ENCODE measurements at regions not wholly inside any gene's neighbourhood (a gene's known extent, or its start where the extent isn't known, plus 50 kb on each side); places are given as distances from the start of the nearest gene placed in this dataset.

DNA sequence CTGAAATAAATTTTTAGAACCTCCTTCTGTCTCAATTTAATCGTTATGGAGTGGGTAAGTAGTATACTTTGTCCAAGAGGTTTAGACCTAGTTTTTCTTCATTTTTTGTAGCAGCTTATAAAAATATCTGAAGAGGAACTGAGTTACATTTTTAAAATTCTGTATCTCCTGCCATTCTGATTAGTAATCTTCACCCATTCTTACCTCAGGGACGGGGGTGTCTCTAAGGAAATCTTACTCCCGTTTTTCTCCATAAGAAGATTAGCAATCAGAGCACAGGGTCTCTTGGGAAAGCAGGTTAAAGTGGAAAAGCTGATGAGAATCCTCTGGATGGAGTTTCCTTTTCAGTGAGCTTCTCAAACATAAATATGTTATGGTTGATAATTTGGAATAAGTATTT, 259.3 kb upstream of the FAM83B start:
- Histone ChIP-seq H3K36me3 (ENCODE audit: insufficient read depth) (no peaks in the 10 kb centered on the region), H3K4me1 (ENCODE audit: insufficient read depth) (no peaks in the 10 kb centered on the region), H3K27ac (ENCODE audit: low read depth) (no peak overlapping the region), H3K4me3 (ENCODE audit: low read depth, low read length) (no peak overlapping the region)
- no peak for DNase-seq (ENCODE audit: extremely low spot score)
- 58% methylated on average over 3 of the region's 3 CpGs for WGBS

- no peak overlapping the region for H3K4me3 ChIP-seq (ENCODE audit: low read depth, low read length)
- no peaks in the 10 kb centered on the region for H3K4me1 ChIP-seq (ENCODE audit: insufficient read depth)
- DNase-seq (ENCODE audit: extremely low spot score) = no peak
- no peaks in the 10 kb centered on the region for H3K36me3 ChIP-seq (ENCODE audit: insufficient read depth)
- 80% methylated on average over 1 of the region's 1 CpG for WGBS
- H3K27ac ChIP-seq (ENCODE audit: low read depth) = no peak overlapping the region
Observed at GRCh38 chr6:54588176-54588575, 258.4 kb upstream of the FAM83B start.

GRCh38 chr6:54595844-54596243, 250.7 kb upstream of the FAM83B start:
- whole genome bisulfite sequencing = 73% methylated on average over 3 of the region's 3 CpGs
- no peak for DNase-seq (ENCODE audit: extremely low spot score)
- H3K4me3 ChIP-seq (ENCODE audit: low read depth, low read length) = no peak overlapping the region
- no peaks in the 10 kb centered on the region for H3K36me3 ChIP-seq (ENCODE audit: insufficient read depth)
- H3K27ac ChIP-seq (ENCODE audit: low read depth) = no peak overlapping the region
- no peaks in the 10 kb centered on the region for H3K4me1 ChIP-seq (ENCODE audit: insufficient read depth)

DNA sequence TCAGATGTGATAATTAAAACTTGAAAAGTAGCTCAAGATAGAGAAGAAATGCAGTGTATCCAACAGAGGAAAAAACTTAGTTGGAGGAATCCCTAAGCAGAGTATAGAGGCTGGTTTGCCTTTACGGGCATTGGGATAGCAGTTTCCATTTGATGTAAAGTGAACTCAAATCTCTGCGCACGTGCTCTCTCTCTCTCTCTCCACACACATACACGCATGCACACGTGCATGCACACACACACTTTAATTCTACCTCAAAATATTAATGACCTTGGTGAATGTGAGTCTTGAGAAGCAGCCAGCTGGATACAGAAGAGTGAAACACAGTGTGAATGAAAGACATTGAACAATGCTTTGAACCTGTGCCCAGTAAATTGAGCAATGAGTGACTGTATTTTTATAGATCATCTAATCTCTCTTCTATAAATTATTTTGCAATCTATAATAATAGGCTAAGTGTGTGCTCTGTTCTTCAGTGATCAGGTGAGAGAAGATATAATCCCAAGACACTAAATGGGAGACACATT, 247.7 kb upstream of the FAM83B start:
- WGBS = 86% methylated on average over 5 of the region's 5 CpGs
- H3K36me3 ChIP-seq (ENCODE audit: insufficient read depth) = no peaks in the 10 kb centered on the region
- H3K27ac ChIP-seq (ENCODE audit: low read depth) = no peak overlapping the region
- no peak overlapping the region for H3K4me3 ChIP-seq (ENCODE audit: low read depth, low read length)
- no peaks in the 10 kb centered on the region for H3K4me1 ChIP-seq (ENCODE audit: insufficient read depth)
- no peak for DNase-seq (ENCODE audit: extremely low spot score)

- Histone ChIP-seq H3K4me1 (ENCODE audit: insufficient read depth) (no peaks in the 10 kb centered on the region), H3K36me3 (ENCODE audit: insufficient read depth) (no peaks in the 10 kb centered on the region), H3K4me3 (ENCODE audit: low read depth, low read length) (no peak overlapping the region), H3K27ac (ENCODE audit: low read depth) (no peak overlapping the region)
- no peak for DNase-seq (ENCODE audit: extremely low spot score)
- 19% methylated on average over 3 of the region's 3 CpGs for whole genome bisulfite sequencing
Observed at GRCh38 chr6:54601600-54602300, 244.8 kb upstream of the FAM83B start.

GRCh38 chr6:54602591-54602990, 244.0 kb upstream of the FAM83B start:
- 83% methylated on average over 3 of the region's 3 CpGs for WGBS
- H3K36me3 ChIP-seq (ENCODE audit: insufficient read depth) = no peaks in the 10 kb centered on the region
- no peak for DNase-seq (ENCODE audit: extremely low spot score)

DNA sequence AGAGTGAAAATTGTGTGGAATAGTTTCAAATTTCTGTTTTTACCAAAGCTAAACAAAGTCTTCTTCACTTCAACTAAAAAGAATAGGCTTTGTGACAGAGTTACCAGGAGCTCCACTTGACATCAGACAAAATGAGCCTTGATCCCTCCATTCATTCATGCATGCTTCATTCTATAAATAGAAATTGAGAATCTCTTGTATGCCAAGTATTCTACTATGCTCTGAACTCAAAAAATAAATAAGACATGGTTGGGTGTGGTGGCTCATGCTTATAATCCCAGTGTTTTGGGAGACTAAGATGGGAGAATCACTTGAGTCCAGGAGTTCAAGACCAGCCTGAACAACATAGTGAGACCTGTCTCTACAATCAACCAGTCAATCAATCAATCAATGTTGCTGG, 236.6 kb upstream of the FAM83B start:
- DNase-seq (ENCODE audit: extremely low spot score) = no peak
- H3K27ac ChIP-seq (ENCODE audit: low read depth) = no peak overlapping the region
- H3K4me3 ChIP-seq (ENCODE audit: low read depth, low read length) = no peak overlapping the region
- H3K4me1 ChIP-seq (ENCODE audit: insufficient read depth) = no peaks in the 10 kb centered on the region
- no peaks in the 10 kb centered on the region for H3K36me3 ChIP-seq (ENCODE audit: insufficient read depth)

More at GRCh38 chr6:54602591-54602990, 244.0 kb upstream of the FAM83B start:
- Histone ChIP-seq H3K27ac (ENCODE audit: low read depth) (no peak overlapping the region), H3K4me1 (ENCODE audit: insufficient read depth) (no peaks in the 10 kb centered on the region), H3K4me3 (ENCODE audit: low read depth, low read length) (no peak overlapping the region)

- Histone ChIP-seq H3K36me3 (ENCODE audit: insufficient read depth) (no peaks in the 10 kb centered on the region), H3K4me1 (ENCODE audit: insufficient read depth) (no peaks in the 10 kb centered on the region), H3K27ac (ENCODE audit: low read depth) (no peak overlapping the region), H3K4me3 (ENCODE audit: low read depth, low read length) (no peak overlapping the region)
- no peak for DNase-seq (ENCODE audit: extremely low spot score)
- WGBS = 80% methylated on average over 1 of the region's 1 CpG
Observed at GRCh38 chr6:54613596-54613995, 233.0 kb upstream of the FAM83B start.

DNA sequence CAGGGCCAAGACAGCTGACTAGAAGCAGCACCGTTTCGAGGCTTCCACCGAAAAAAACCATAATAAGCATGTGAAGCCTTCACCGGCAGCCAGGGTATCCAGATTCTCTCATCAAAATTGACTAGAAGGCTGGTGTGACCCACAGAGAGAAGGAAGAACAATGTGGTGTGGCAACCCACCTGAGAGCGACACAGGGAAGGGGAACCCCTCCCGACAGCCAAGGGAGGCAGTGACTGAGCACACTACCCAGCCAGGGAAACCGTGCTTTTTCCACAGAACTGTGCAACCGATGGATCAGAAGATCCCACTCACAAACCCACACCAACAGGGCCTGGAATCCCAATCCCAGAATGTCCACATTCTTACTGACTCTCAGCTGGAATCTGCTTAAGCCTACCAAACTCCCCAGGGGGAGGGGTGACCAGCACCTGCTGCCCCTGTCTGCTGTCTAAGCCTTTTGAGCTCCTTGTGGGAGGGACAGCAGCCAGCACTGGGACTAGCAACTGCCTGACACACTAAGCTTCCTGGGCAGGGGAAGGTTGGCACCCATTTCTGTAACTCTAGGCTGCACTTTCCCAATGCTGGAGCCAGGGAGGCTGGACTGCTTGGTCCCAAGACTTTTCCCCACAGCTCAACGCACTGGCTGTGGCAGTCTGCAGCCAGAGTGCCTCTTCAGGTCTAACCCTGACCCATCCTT, 231.9 kb upstream of the FAM83B start:
- DNase-seq (ENCODE audit: extremely low spot score) = no peak
- Histone ChIP-seq H3K4me1 (ENCODE audit: insufficient read depth) (no peaks in the 10 kb centered on the region), H3K36me3 (ENCODE audit: insufficient read depth) (no peaks in the 10 kb centered on the region), H3K4me3 (ENCODE audit: low read depth, low read length) (no peak overlapping the region), H3K27ac (ENCODE audit: low read depth) (no peak overlapping the region)
- WGBS = 84% methylated on average over 9 of the region's 9 CpGs

DNA sequence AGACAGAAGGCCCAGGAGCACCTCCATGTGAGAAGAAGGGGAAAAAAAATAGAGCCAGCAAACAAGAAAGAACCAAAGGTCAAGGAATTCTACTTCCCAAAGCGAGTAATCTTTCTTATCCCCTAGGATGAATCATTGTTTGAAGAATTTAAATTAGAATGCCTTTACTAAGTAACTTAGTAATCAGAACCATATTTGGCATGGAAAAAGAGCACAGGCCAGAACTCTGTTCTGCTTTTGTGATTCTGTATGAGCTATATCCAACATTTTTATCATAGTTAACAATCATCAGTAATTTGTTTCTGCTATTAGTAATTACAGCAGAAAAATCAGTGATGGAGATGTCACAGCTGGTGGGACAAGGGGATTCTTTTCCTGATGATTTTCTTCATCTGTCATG, 228.8 kb upstream of the FAM83B start:
- Histone ChIP-seq H3K4me1 (ENCODE audit: insufficient read depth) (no peaks in the 10 kb centered on the region), H3K36me3 (ENCODE audit: insufficient read depth) (no peaks in the 10 kb centered on the region), H3K27ac (ENCODE audit: low read depth) (no peak overlapping the region), H3K4me3 (ENCODE audit: low read depth, low read length) (no peak overlapping the region)
- WGBS = 9% methylated on average over 1 of the region's 1 CpG
- DNase-seq (ENCODE audit: extremely low spot score) = no peak

DNA sequence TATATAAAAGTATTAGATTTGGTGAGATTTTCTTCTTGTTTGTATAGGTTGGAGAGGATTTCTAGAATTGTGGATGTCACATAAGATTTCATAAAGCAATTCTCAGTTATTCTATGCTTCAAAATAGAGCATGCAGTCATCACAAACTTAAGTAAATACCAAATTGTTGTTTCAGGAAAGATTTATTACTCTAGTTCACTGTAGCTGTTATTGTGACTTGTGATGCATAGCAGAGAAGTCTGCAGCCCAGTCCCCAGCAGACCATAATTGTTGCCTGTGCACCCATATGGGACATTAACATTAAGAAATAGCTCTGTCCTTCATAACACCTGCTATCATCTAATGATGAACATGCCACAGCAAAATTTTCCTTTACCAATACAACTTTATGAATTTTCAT, 228.0 kb upstream of the FAM83B start:
- Histone ChIP-seq H3K36me3 (ENCODE audit: insufficient read depth) (no peaks in the 10 kb centered on the region), H3K4me3 (ENCODE audit: low read depth, low read length) (no peak overlapping the region), H3K4me1 (ENCODE audit: insufficient read depth) (no peaks in the 10 kb centered on the region), H3K27ac (ENCODE audit: low read depth) (no peak overlapping the region)
- DNase-seq (ENCODE audit: extremely low spot score) = no peak

- WGBS = 92% methylated on average over 2 of the region's 2 CpGs
Observed at GRCh38 chr6:54619102-54619501, 227.5 kb upstream of the FAM83B start.

GRCh38 chr6:54621285-54621684, 225.3 kb upstream of the FAM83B start:
- no peaks in the 10 kb centered on the region for H3K36me3 ChIP-seq (ENCODE audit: insufficient read depth)
- H3K4me3 ChIP-seq (ENCODE audit: low read depth, low read length) = no peak overlapping the region
- H3K27ac ChIP-seq (ENCODE audit: low read depth) = no peak overlapping the region
- H3K4me1 ChIP-seq (ENCODE audit: insufficient read depth) = no peaks in the 10 kb centered on the region
- DNase-seq (ENCODE audit: extremely low spot score) = no peak

More at GRCh38 chr6:54619102-54619501, 227.5 kb upstream of the FAM83B start:
- H3K36me3 ChIP-seq (ENCODE audit: insufficient read depth) = no peaks in the 10 kb centered on the region
- H3K4me3 ChIP-seq (ENCODE audit: low read depth, low read length) = no peak overlapping the region
- no peak overlapping the region for H3K27ac ChIP-seq (ENCODE audit: low read depth)
- no peaks in the 10 kb centered on the region for H3K4me1 ChIP-seq (ENCODE audit: insufficient read depth)
- DNase-seq (ENCODE audit: extremely low spot score) = no peak

DNA sequence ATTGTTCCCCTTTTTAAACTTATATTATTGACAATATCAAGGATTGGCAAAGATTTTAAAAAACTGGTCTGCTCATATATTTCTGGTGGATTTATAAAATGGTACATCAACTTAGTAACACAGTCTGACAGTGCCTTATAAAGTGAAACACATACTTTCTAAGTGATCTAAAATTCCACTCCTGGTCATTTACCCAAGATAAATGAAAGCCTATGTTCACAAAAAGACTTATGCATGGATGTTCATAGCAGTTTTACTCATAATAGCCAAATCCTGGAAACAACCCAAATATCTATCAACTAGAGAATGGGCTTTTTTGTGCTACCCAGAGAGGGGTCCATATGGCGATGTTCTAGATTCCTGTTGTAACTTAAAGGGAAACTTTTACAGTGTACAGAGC, 222.4 kb upstream of the FAM83B start:
- Histone ChIP-seq H3K4me3 (ENCODE audit: low read depth, low read length) (no peak overlapping the region), H3K4me1 (ENCODE audit: insufficient read depth) (no peaks in the 10 kb centered on the region), H3K36me3 (ENCODE audit: insufficient read depth) (no peaks in the 10 kb centered on the region), H3K27ac (ENCODE audit: low read depth) (no peak overlapping the region)
- no peak for DNase-seq (ENCODE audit: extremely low spot score)
- WGBS = 95% methylated on average over 1 of the region's 1 CpG

All from urinary bladder (tissue), 3 donors.